MM.1S (cell line): ENCODE measurements at regions not wholly inside any gene's neighbourhood (a gene's known extent, or its start where the extent isn't known, plus 50 kb on each side); places are given as distances from the start of the nearest gene placed in this dataset.

ENCODE experiments used
- DNase-seq: peaks from one replicate; pipeline ENCODE4 v3.0.0-alpha.2; 2015
- H2AFZ ChIP-seq: fragments of 300-600 bp; sonication (generic); 2 replicates; pipeline ENCODE4 v1.6.0; 2016; ENCODE audit warnings: antibody characterized with exemption, low read length
- H3F3A ChIP-seq: fragments of 300-600 bp; sonication (generic); 2 replicates; pipeline ENCODE4 v1.6.1; 2016; ENCODE audit warnings: mild to moderate bottlenecking, antibody characterized with exemption, low read length, moderate library complexity, mixed read lengths; ENCODE audit not compliant: insufficient read depth
- H3K27ac ChIP-seq: fragments of 300-600 bp; sonication (generic); 2 replicates; pipeline ENCODE4 v1.5.1; 2016; ENCODE audit warnings: mild to moderate bottlenecking, low read length
- H3K27me3 ChIP-seq: fragments of 300-600 bp; sonication (generic); replicated peaks from 2 replicates; pipeline ENCODE4 v1.6.0; 2016; ENCODE audit warnings: low read length; ENCODE audit not compliant: insufficient read depth
- H3K36me3 ChIP-seq: fragments of 300-600 bp; sonication (generic); replicated peaks from 2 replicates; pipeline ENCODE4 v1.6.1; 2016; ENCODE audit warnings: mild to moderate bottlenecking, low read length, mixed read lengths; ENCODE audit not compliant: insufficient read depth
- H3K4me1 ChIP-seq: fragments of 300-600 bp; sonication (generic); 2 replicates; pipeline ENCODE4 v1.6.1; 2016; ENCODE audit warnings: low read length, mixed read lengths
- H3K4me2 ChIP-seq: fragments of 300-600 bp; sonication (generic); 2 replicates; pipeline ENCODE4 v1.6.0; 2016; ENCODE audit warnings: low read depth, low read length
- H3K4me3 ChIP-seq: fragments of 300-600 bp; sonication (generic); 2 replicates; pipeline ENCODE4 v1.5.1; 2016; ENCODE audit warnings: low read length, mixed read lengths
- H3K79me2 ChIP-seq: fragments of 300-600 bp; sonication (generic); 2 replicates; pipeline ENCODE4 v1.6.1; 2016; ENCODE audit warnings: mixed run types, low read length, mixed read lengths
- H3K9ac ChIP-seq: fragments of 300-600 bp; sonication (generic); 2 replicates; pipeline ENCODE4 v1.6.1; 2016; ENCODE audit warnings: low read length, mixed read lengths
- H3K9me2 ChIP-seq: fragments of 300-600 bp; sonication (generic); replicated peaks from 2 replicates; pipeline ENCODE4 v1.6.1; 2016; ENCODE audit warnings: mild to moderate bottlenecking, low read length, mixed read lengths; ENCODE audit not compliant: insufficient read depth
- H3K9me3 ChIP-seq: fragments of 300-600 bp; sonication (generic); replicated peaks from 2 replicates; pipeline ENCODE4 v1.6.1; 2016; ENCODE audit warnings: mild to moderate bottlenecking, low read length, mixed read lengths; ENCODE audit not compliant: insufficient read depth
- H4K20me1 ChIP-seq: fragments of 300-600 bp; sonication (generic); 2 replicates; pipeline ENCODE4 v1.6.1; 2016; ENCODE audit warnings: mild to moderate bottlenecking, low read length, moderate library complexity, mixed read lengths; ENCODE audit not compliant: insufficient read depth
- EZH2 ChIP-seq: fragments of 300-600 bp; sonication (generic); optimal IDR thresholded peaks from 2 replicates; pipeline ENCODE3; 2017; ENCODE audit warnings: low read depth, mild to moderate bottlenecking, antibody characterized with exemption, low read length, mixed read lengths
- EZH2phosphoT487 ChIP-seq: fragments of 300-600 bp; sonication (generic); IDR thresholded peaks from 2 replicates; pipeline ENCODE4 v1.6.1; 2018; ENCODE audit warnings: antibody characterized with exemption, low read length
- TF ChIP-seq, protein P1 (sequence below): fragments of 300-600 bp; sonication (generic); IDR thresholded peaks from 2 replicates; pipeline ENCODE4 v1.5.1; 2016; ENCODE audit warnings: antibody characterized with exemption, low read length, mixed read lengths

DNA sequence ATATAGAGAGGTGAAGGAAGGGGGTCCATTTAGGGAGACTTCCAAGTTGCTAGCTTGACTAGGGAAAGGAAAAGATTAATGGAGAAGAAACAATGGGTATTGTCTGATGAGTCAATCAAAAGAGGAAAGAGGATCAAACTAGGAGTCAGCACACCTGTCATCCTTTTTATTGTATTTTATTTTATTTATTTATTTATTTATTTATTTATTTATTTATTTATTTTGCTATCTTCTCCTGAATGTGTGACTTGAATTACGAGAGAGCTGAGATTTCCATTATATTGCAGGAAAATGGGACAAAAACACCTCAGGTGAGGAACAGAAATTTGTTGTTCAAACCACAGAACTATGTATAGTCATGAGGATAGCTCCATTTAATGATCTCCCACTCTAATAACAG, 58.9 kb downstream of the NUDT11 start:
- Histone ChIP-seq H3F3A (no peaks in the 10 kb centered on the region), H3K4me2 (no peak overlapping the region), H3K9ac (no peak overlapping the region), H4K20me1 (no peaks in the 10 kb centered on the region), H2AFZ (no peak overlapping the region), H3K9me2 (no peaks in the 10 kb centered on the region), H3K36me3 (no peaks in the 10 kb centered on the region), H3K4me1 (no peaks in the 10 kb centered on the region), H3K27me3 (no peaks in the 10 kb centered on the region), H3K79me2 (no peaks in the 10 kb centered on the region), H3K9me3 (no peaks in the 10 kb centered on the region), H3K4me3 (no peak overlapping the region), H3K27ac (no peak overlapping the region)
- TF ChIP-seq, protein P1, sequence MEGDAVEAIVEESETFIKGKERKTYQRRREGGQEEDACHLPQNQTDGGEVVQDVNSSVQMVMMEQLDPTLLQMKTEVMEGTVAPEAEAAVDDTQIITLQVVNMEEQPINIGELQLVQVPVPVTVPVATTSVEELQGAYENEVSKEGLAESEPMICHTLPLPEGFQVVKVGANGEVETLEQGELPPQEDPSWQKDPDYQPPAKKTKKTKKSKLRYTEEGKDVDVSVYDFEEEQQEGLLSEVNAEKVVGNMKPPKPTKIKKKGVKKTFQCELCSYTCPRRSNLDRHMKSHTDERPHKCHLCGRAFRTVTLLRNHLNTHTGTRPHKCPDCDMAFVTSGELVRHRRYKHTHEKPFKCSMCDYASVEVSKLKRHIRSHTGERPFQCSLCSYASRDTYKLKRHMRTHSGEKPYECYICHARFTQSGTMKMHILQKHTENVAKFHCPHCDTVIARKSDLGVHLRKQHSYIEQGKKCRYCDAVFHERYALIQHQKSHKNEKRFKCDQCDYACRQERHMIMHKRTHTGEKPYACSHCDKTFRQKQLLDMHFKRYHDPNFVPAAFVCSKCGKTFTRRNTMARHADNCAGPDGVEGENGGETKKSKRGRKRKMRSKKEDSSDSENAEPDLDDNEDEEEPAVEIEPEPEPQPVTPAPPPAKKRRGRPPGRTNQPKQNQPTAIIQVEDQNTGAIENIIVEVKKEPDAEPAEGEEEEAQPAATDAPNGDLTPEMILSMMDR, result no peak
- TF ChIP-seq EZH2phosphoT487, result no peak
- no peak for TF ChIP-seq EZH2
- DNase-seq, result no peak

DNA sequence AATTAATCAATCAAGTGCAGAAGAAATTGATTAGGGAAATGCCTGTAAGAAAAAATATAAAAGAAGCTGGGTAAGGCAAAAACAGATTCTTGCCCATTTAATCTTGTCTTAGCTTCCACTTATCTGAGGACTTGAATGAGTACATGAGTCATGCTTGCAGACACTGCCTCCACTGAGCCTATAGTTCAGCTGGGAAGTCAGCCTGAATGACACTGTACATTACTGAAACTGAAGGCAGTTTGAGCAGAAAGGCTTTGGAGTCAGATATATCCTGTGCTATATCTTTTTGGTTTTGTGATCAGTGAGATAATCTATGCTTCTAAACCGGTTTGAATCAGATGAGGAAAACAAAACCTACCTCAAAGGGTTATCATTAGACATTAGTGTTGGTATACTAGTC, 61.3 kb downstream of the NUDT11 start:
- DNase-seq, result no peak
- H3K4me2 ChIP-seq, result no peak overlapping the region
- no peaks in the 10 kb centered on the region for H3K27me3 ChIP-seq
- no peak overlapping the region for H2AFZ ChIP-seq
- no peaks in the 10 kb centered on the region for H3K4me1 ChIP-seq
- H3K9ac ChIP-seq, result no peak overlapping the region
- no peak overlapping the region for H3K27ac ChIP-seq
- TF ChIP-seq EZH2phosphoT487, result no peak
- TF ChIP-seq, protein P1, result no peak
- no peak for TF ChIP-seq EZH2
- H4K20me1 ChIP-seq, result no peaks in the 10 kb centered on the region
- no peaks in the 10 kb centered on the region for H3K36me3 ChIP-seq
- no peaks in the 10 kb centered on the region for H3K9me2 ChIP-seq
- no peaks in the 10 kb centered on the region for H3F3A ChIP-seq
- no peaks in the 10 kb centered on the region for H3K9me3 ChIP-seq
- H3K79me2 ChIP-seq, result no peaks in the 10 kb centered on the region
- no peak overlapping the region for H3K4me3 ChIP-seq

DNA sequence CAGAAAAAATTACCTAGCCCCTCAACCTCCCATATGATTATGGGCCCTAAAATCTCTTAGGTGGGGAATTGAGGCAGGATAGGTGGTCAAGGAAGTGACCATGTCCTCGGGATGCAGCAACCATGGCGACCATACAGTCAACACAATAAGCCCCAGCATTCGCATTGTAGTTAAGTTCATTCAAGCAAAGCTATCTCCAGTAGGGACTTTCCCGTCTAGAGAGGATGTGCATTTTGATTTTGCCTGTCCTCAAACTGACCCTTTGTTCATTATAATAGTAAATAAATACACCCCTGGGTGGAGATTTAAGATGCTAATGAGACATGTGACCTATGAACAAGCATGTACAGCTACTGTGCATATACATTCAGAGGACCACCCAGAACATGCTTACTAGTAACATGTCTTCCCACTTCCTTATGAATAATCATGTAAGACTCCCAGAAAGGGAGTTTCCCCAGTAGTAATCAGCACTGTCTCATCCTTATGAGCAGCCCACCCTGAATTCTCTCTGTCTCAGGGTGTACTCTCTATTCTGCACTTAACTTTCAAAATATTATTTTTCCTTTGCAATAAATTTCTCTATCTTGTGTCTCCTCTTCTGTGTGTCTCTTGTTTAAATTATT, 74.3 kb downstream of the NUDT11 start:
- Histone ChIP-seq H4K20me1 (no peaks in the 10 kb centered on the region), H3K27me3 (no peaks in the 10 kb centered on the region), H3K9me3 (no peaks in the 10 kb centered on the region), H3F3A (no peaks in the 10 kb centered on the region), H3K4me3 (no peak overlapping the region), H3K4me2 (no peak overlapping the region), H3K79me2 (no peaks in the 10 kb centered on the region), H3K36me3 (no peaks in the 10 kb centered on the region), H2AFZ (no peak overlapping the region), H3K4me1 (no peaks in the 10 kb centered on the region), H3K27ac (no peak overlapping the region), H3K9me2 (no peaks in the 10 kb centered on the region), H3K9ac (no peak overlapping the region)
- TF ChIP-seq, protein P1, result no peak
- TF ChIP-seq EZH2phosphoT487 (no peak), EZH2 (no peak)
- no peak for DNase-seq
